Neuronal stem cell (in vitro differentiated cells): ENCODE measurements at regions not wholly inside any gene's neighbourhood (a gene's known extent, or its start where the extent isn't known, plus 50 kb on each side); places are given as distances from the start of the nearest gene placed in this dataset.
A peak's percentile ranks its signal among the peaks of the same experiment; 100 is the strongest.

ENCODE experiments used
- DNase-seq: peaks from one replicate; pipeline ENCODE4 v3.0.0-alpha.2; 2013; ENCODE audit warnings: low spot score
- H2AFZ ChIP-seq: one replicate; pipeline ENCODE4 v1.6.1; 2013; ENCODE audit warnings: mild to moderate bottlenecking, low read length, inconsistent platforms
- H2AK5ac ChIP-seq: 2 replicates; pipeline ENCODE4 v1.6.1; 2013; ENCODE audit warnings: low read depth, mild to moderate bottlenecking, inconsistent platforms, low read length, moderate library complexity, mixed read lengths
- H2BK120ac ChIP-seq: 2 replicates; pipeline ENCODE4 v1.6.1; 2013; ENCODE audit warnings: low read depth, mild to moderate bottlenecking, inconsistent platforms, low read length, moderate library complexity, mixed read lengths
- H2BK12ac ChIP-seq: one replicate; pipeline ENCODE4 v1.6.1; 2013; ENCODE audit warnings: low read length, inconsistent platforms
- H2BK15ac ChIP-seq: 2 replicates; pipeline ENCODE4 v1.6.1; 2013; ENCODE audit warnings: mild to moderate bottlenecking, low read length, inconsistent platforms, mixed read lengths
- H2BK5ac ChIP-seq: one replicate; pipeline ENCODE4 v1.6.1; 2013; ENCODE audit warnings: inconsistent platforms, mild to moderate bottlenecking, low read length, moderate library complexity
- H3K14ac ChIP-seq: one replicate; pipeline ENCODE4 v1.6.1; 2013; ENCODE audit warnings: low read length, inconsistent platforms
- H3K18ac ChIP-seq: 2 replicates; pipeline ENCODE4 v1.6.1; 2013; ENCODE audit warnings: low read length, inconsistent platforms
- H3K23ac ChIP-seq: 2 replicates; pipeline ENCODE4 v1.6.1; 2013; ENCODE audit warnings: low read depth, mild to moderate bottlenecking, mixed read lengths, low read length, inconsistent platforms; ENCODE audit not compliant: poor library complexity
- H3K27ac ChIP-seq: replicated peaks from 3 replicates; pipeline ENCODE4 v1.5.1; 2013; ENCODE audit warnings: low read length, inconsistent platforms
- H3K27me3 ChIP-seq, 3 experiments: 2 replicates each; pipeline ENCODE4 v1.6.1; 2013; ENCODE audit warnings: low read length in 3 of 3, mild to moderate bottlenecking in 2 of 3, inconsistent platforms in 1 of 3, low read depth in 1 of 3, mixed read lengths in 1 of 3, moderate library complexity in 1 of 3; ENCODE audit not compliant: control insufficient read depth in 3 of 3, insufficient read depth in 3 of 3
- H3K36me3 ChIP-seq, 2 donors: replicated peaks in 1 of 2; 2 replicates each; pipeline ENCODE4 v1.6.1; 2013; ENCODE audit warnings: low read length in 2 of 2; ENCODE audit not compliant: control insufficient read depth in 2 of 2, insufficient read depth in 2 of 2
- H3K4ac ChIP-seq: 2 replicates; pipeline ENCODE4 v1.6.1; 2013; ENCODE audit warnings: inconsistent platforms, mild to moderate bottlenecking, low read length, moderate library complexity
- H3K4me1 ChIP-seq, 2 donors: 1 replicate in 1 of 2; 2 replicates in 1 of 2; pipeline ENCODE4 v1.6.1; 2013; ENCODE audit warnings: low read length in 2 of 2, low read depth in 1 of 2; ENCODE audit not compliant: control insufficient read depth in 2 of 2, insufficient read depth in 1 of 2
- H3K4me2 ChIP-seq: one replicate; pipeline ENCODE4 v1.6.1; 2013; ENCODE audit warnings: mild to moderate bottlenecking, low read length, inconsistent platforms; ENCODE audit not compliant: insufficient read depth, poor library complexity, severe bottlenecking
- H3K4me3 ChIP-seq, 2 donors: 2 replicates each; pipeline ENCODE4 v1.5.1; 2013; ENCODE audit warnings: low read length in 2 of 2, mild to moderate bottlenecking in 2 of 2, inconsistent platforms in 1 of 2, moderate library complexity in 1 of 2
- H3K79me1 ChIP-seq: one replicate; pipeline ENCODE4 v1.6.1; 2013; ENCODE audit warnings: low read depth, mild to moderate bottlenecking, inconsistent platforms, low read length, moderate library complexity
- H3K9ac ChIP-seq: one replicate; pipeline ENCODE4 v1.6.1; 2013; ENCODE audit warnings: mild to moderate bottlenecking, low read depth, low read length, inconsistent platforms; ENCODE audit not compliant: poor library complexity
- H3K9me3 ChIP-seq, 2 donors: replicated peaks in 1 of 2; 2 replicates each; pipeline versions ENCODE3 to v1.6.1; 2013; ENCODE audit warnings: low read length in 2 of 2, mild to moderate bottlenecking in 2 of 2, inconsistent platforms in 1 of 2, low read depth in 1 of 2, mixed read lengths in 1 of 2, moderate library complexity in 1 of 2; ENCODE audit not compliant: control insufficient read depth in 2 of 2, insufficient read depth in 1 of 2
- H4K8ac ChIP-seq: one replicate; pipeline ENCODE4 v1.6.1; 2013; ENCODE audit warnings: low read depth, mild to moderate bottlenecking, inconsistent platforms, low read length, moderate library complexity
- H4K91ac ChIP-seq: one replicate; pipeline ENCODE4 v1.6.1; 2013; ENCODE audit warnings: low read length, low read depth, mild to moderate bottlenecking, inconsistent platforms; ENCODE audit not compliant: poor library complexity
- WGBS, 2 donors: extraction: QIAGEN DNeasy Blood & Tissue Kit; methylation state at CpG; one replicate each; pipeline ENCODE4 v1.1.7; 2013; ENCODE audit warnings: missing lambda C conversion rate in 2 of 2, mixed read lengths in 1 of 2; ENCODE audit not compliant: insufficient read length in 2 of 2, insufficient replicate concordance in 1 of 2; ENCODE audit errors: extremely low coverage in 2 of 2; 5-methylcytosine and 5-hydroxymethylcytosine counted together

- Histone ChIP-seq H3K4me2 (no peak overlapping the region), H3K4ac (no peak overlapping the region), H2BK5ac (no peak overlapping the region), H4K8ac (no peak overlapping the region), H3K9me3 (peaks cover 0 to 3% of the 10 kb centered on the region in 2 donors), H3K18ac (no peak overlapping the region), H2BK12ac (no peak overlapping the region), H3K23ac (no peak overlapping the region), H3K79me1 (no peaks in the 10 kb centered on the region), H3K14ac (no peak overlapping the region), H3K4me1 (peaks cover 8 to 10% of the 10 kb centered on the region in 2 donors), H2BK120ac (no peak overlapping the region), H4K91ac (no peak overlapping the region), H3K9ac (no peak overlapping the region), H3K27me3 (no peaks in the 10 kb centered on the region), H3K27ac (no peak overlapping the region), H2BK15ac (no peak overlapping the region), H3K36me3 (no peaks in the 10 kb centered on the region), H2AFZ (peak overlapping the region; percentile 50), H3K4me3 (no peak overlapping the region), H2AK5ac (no peak overlapping the region)
- no peak for DNase-seq
- no CpG with 5 or more reads among the region's 4 CpGs for WGBS, 2 donors
These were observed 267.8 kb upstream of the TRIB2 start for GRCh38 chr2:12448846-12449505.

GRCh38 chr2:12451726-12452125, 265.0 kb upstream of the TRIB2 start:
- no peak overlapping the region for H2BK15ac ChIP-seq
- DNase-seq: no peak
- H3K27me3 ChIP-seq: no peaks in the 10 kb centered on the region
- H2BK120ac ChIP-seq: no peak overlapping the region
- WGBS, 2 donors: no CpG with 5 or more reads among the region's 5 CpGs
- H3K9me3 ChIP-seq: peaks cover 0 to 3% of the 10 kb centered on the region in 2 donors
- H3K79me1 ChIP-seq: no peaks in the 10 kb centered on the region
- no peak overlapping the region for H2AK5ac ChIP-seq
- H3K4me3 ChIP-seq: no peak overlapping the region
- no peak overlapping the region for H3K4ac ChIP-seq
- H3K4me1 ChIP-seq: peaks cover 4 to 8% of the 10 kb centered on the region in 2 donors
- H2BK5ac ChIP-seq: no peak overlapping the region
- no peak overlapping the region for H3K23ac ChIP-seq
- H3K4me2 ChIP-seq: no peak overlapping the region
- no peak overlapping the region for H4K8ac ChIP-seq
- no peak overlapping the region for H3K18ac ChIP-seq
- no peak overlapping the region for H3K27ac ChIP-seq
- H2AFZ ChIP-seq: peak overlapping the region; percentile 19
- no peak overlapping the region for H4K91ac ChIP-seq
- H3K9ac ChIP-seq: no peak overlapping the region
- H3K36me3 ChIP-seq: no peaks in the 10 kb centered on the region
- no peak overlapping the region for H2BK12ac ChIP-seq
- no peak overlapping the region for H3K14ac ChIP-seq

GRCh38 chr2:12452185-12452584, 264.6 kb upstream of the TRIB2 start:
- Histone ChIP-seq H3K23ac (no peak overlapping the region), H2BK120ac (no peak overlapping the region), H2AFZ (peak overlapping the region; percentile 19), H2BK15ac (no peak overlapping the region), H3K27ac (no peak overlapping the region), H3K36me3 (no peaks in the 10 kb centered on the region), H4K91ac (no peak overlapping the region), H3K4me2 (no peak overlapping the region), H3K4me1 (peaks cover 4 to 8% of the 10 kb centered on the region in 2 donors), H3K4me3 (no peak overlapping the region), H3K18ac (no peak overlapping the region), H3K9ac (no peak overlapping the region), H3K14ac (no peak overlapping the region), H3K9me3 (peaks cover 0 to 3% of the 10 kb centered on the region in 2 donors), H4K8ac (no peak overlapping the region), H2BK5ac (no peak overlapping the region), H2AK5ac (no peak overlapping the region), H3K27me3 (no peaks in the 10 kb centered on the region), H3K4ac (no peak overlapping the region), H2BK12ac (no peak overlapping the region), H3K79me1 (no peaks in the 10 kb centered on the region)
- no peak for DNase-seq
- WGBS, 2 donors: no CpG with 5 or more reads among the region's 2 CpGs

- Histone ChIP-seq H3K27ac (no peak overlapping the region), H2BK12ac (no peak overlapping the region), H3K27me3 (no peaks in the 10 kb centered on the region), H3K14ac (no peak overlapping the region), H3K9me3 (peaks cover 0 to 3% of the 10 kb centered on the region in 2 donors), H3K36me3 (no peaks in the 10 kb centered on the region), H4K91ac (no peak overlapping the region), H3K23ac (no peak overlapping the region), H2BK120ac (no peak overlapping the region), H3K4me3 (no peak overlapping the region), H2BK5ac (no peak overlapping the region), H3K79me1 (no peaks in the 10 kb centered on the region), H3K4me2 (no peak overlapping the region), H3K4ac (no peak overlapping the region), H3K4me1 (peaks cover 4 to 7% of the 10 kb centered on the region in 2 donors), H2AFZ (no peak overlapping the region), H3K9ac (no peak overlapping the region), H2BK15ac (no peak overlapping the region), H3K18ac (no peak overlapping the region), H2AK5ac (no peak overlapping the region), H4K8ac (no peak overlapping the region)
- no CpG with 5 or more reads among the region's 11 CpGs for WGBS, 2 donors
- DNase-seq: no peak
These were observed 263.0 kb upstream of the TRIB2 start for GRCh38 chr2:12453731-12454130.
